CD4-positive, alpha-beta T cell (primary cell): ENCODE measurements at regions not wholly inside any gene's neighbourhood (a gene's known extent, or its start where the extent isn't known, plus 50 kb on each side); places are given as distances from the start of the nearest gene placed in this dataset.

Source experiments
- ATAC-seq: fragments of 200-7000 bp; cut with Tn5 transposase; one replicate; pipeline ENCODE4 v1.10.0; 2022; ENCODE audit warnings: mild to moderate bottlenecking; ENCODE audit not compliant: poor library complexity
- CTCF ChIA-PET: fragments of 350-600 bp; sonication (Branson Sonifier 250); formaldehyde crosslinking; loops from one replicate; lab custom pipeline; 2021; ENCODE audit warnings: antibody characterized with exemption, inconsistent platforms; lab: Charles Lee
- POLR2A ChIA-PET: fragments of 350-600 bp; sonication (Branson Sonifier 250); formaldehyde crosslinking; loops from one replicate; lab custom pipeline; 2021; ENCODE audit warnings: antibody characterized with exemption, inconsistent platforms; lab: Charles Lee
- DNase-seq, 14 experiments: peaks; one replicate each; pipeline ENCODE4 v3.0.0-alpha.2; 2013 to 2020; ENCODE audit warnings: mixed read lengths in 2 of 14
- H3K27ac ChIP-seq, 2 donors: one replicate each; pipeline versions ENCODE4 v1.5.1 to v1.7.0; 2013; ENCODE audit warnings: low read length in 2 of 2, low read depth in 1 of 2, mild to moderate bottlenecking in 1 of 2
- H3K27me3 ChIP-seq, 2 experiments: 1 replicate in 1 of 2; 2 replicates in 1 of 2; pipeline versions ENCODE4 v1.6.1 to v1.7.0; 2013; ENCODE audit warnings: low read length in 2 of 2, control low read depth in 1 of 2, mild to moderate bottlenecking in 1 of 2, moderate library complexity in 1 of 2; ENCODE audit not compliant: insufficient read depth in 2 of 2, control insufficient read depth in 1 of 2
- H3K36me3 ChIP-seq: one replicate; pipeline ENCODE4 v1.6.1; 2013; ENCODE audit warnings: low read length, control low read depth; ENCODE audit not compliant: insufficient read depth
- H3K4me1 ChIP-seq: one replicate; pipeline ENCODE4 v1.6.1; 2013; ENCODE audit warnings: low read length, control low read depth; ENCODE audit not compliant: insufficient read depth
- H3K4me3 ChIP-seq: one replicate; pipeline ENCODE4 v1.5.1; 2013; ENCODE audit warnings: mild to moderate bottlenecking, low read length, moderate library complexity
- H3K9me3 ChIP-seq, 2 experiments: 1 replicate in 1 of 2; 2 replicates in 1 of 2; pipeline versions ENCODE4 v1.6.1 to v1.7.0; 2013; ENCODE audit warnings: low read length in 2 of 2, mild to moderate bottlenecking in 2 of 2, control low read depth in 1 of 2, moderate library complexity in 1 of 2; ENCODE audit not compliant: control insufficient read depth in 1 of 2, insufficient read depth in 1 of 2
- H3K27ac Mint-ChIP-seq: one replicate; pipeline ENCODE4 v1.8.0; 2020; ENCODE audit warnings: mixed read lengths
- H3K27me3 Mint-ChIP-seq: one replicate; pipeline ENCODE4 v1.8.0; 2021; ENCODE audit warnings: mixed read lengths
- H3K36me3 Mint-ChIP-seq: one replicate; pipeline ENCODE4 v1.8.0; 2021; ENCODE audit warnings: low read depth, mixed read lengths
- H3K4me1 Mint-ChIP-seq: one replicate; pipeline ENCODE4 v1.8.0; 2021; ENCODE audit warnings: low read depth, mixed read lengths
- H3K4me3 Mint-ChIP-seq: one replicate; pipeline ENCODE4 v1.8.0; 2020; ENCODE audit warnings: mild to moderate bottlenecking, mixed read lengths
- H3K9me3 Mint-ChIP-seq: one replicate; pipeline ENCODE4 v1.8.0; 2020; ENCODE audit warnings: mixed read lengths
- CTCF ChIP-seq: fragments of 200-600 bp; IDR thresholded peaks from one replicate; pipeline ENCODE4 v1.8.0; 2022; ENCODE audit warnings: antibody characterized with exemption, mild to moderate bottlenecking
- intact Hi-C, 2 experiments: fragments of 100-400 bp; cut with DNase I in 1 of 2; cut with micrococcal nuclease in 1 of 2; formaldehyde crosslinking; loops; one replicate each; pipeline versions ENCODE4 v1.15.1 to v1.9.0; 2023 to 2025; cut with DNase I, micrococcal nuclease

GRCh38 chr2:71816815-71817214 lies 330.8 kb downstream of the CYP26B1 start:
- intact Hi-C loops = no loop called here
- no peak overlapping the region for H3K27ac Mint-ChIP-seq
- no peaks in the 10 kb centered on the region for H3K9me3 Mint-ChIP-seq
- H3K4me3 Mint-ChIP-seq = no peak overlapping the region
- no peak for TF ChIP-seq CTCF
- H3K36me3 Mint-ChIP-seq = no peaks in the 10 kb centered on the region
- H3K27me3 Mint-ChIP-seq = peaks cover 4% of the 10 kb centered on the region
- no peaks in the 10 kb centered on the region for H3K4me1 Mint-ChIP-seq
- Histone ChIP-seq H3K27ac (no peak overlapping the region), H3K4me3 (no peak overlapping the region), H3K4me1 (no peaks in the 10 kb centered on the region), H3K9me3 (peaks cover 0 to 3% of the 10 kb centered on the region in 2 experiments), H3K27me3 (no peaks in the 10 kb centered on the region), H3K36me3 (no peaks in the 10 kb centered on the region)
- no peak for ATAC-seq
- no peak for DNase-seq
- ChIA-PET POLR2A (no interaction called here), CTCF (no interaction called here)

- no peaks in the 10 kb centered on the region for H3K36me3 Mint-ChIP-seq
- no peaks in the 10 kb centered on the region for H3K4me1 Mint-ChIP-seq
- Histone ChIP-seq H3K27ac (no peak overlapping the region), H3K36me3 (no peaks in the 10 kb centered on the region), H3K9me3 (peaks cover 0 to 3% of the 10 kb centered on the region in 2 experiments), H3K4me1 (no peaks in the 10 kb centered on the region), H3K27me3 (no peaks in the 10 kb centered on the region), H3K4me3 (no peak overlapping the region)
- ChIA-PET POLR2A (no interaction called here), CTCF (no interaction called here)
- no peak overlapping the region for H3K27ac Mint-ChIP-seq
- no peak for DNase-seq
- intact Hi-C loops = no loop called here
- no peak for TF ChIP-seq CTCF
- ATAC-seq = no peak
- H3K4me3 Mint-ChIP-seq = no peak overlapping the region
- peaks cover 4% of the 10 kb centered on the region for H3K27me3 Mint-ChIP-seq
- H3K9me3 Mint-ChIP-seq = no peaks in the 10 kb centered on the region
These were observed 331.8 kb downstream of the CYP26B1 start for GRCh38 chr2:71815701-71816474.

- peaks cover 0 to 3% of the 10 kb centered on the region in 2 experiments for H3K9me3 ChIP-seq
- Mint-ChIP-seq H3K36me3 (no peaks in the 10 kb centered on the region), H3K4me3 (no peak overlapping the region), H3K4me1 (no peaks in the 10 kb centered on the region), H3K27me3 (peaks cover 4% of the 10 kb centered on the region), H3K9me3 (no peaks in the 10 kb centered on the region), H3K27ac (no peak overlapping the region)
- DNase-seq = no peak
- H3K27ac ChIP-seq = no peak overlapping the region
- intact Hi-C loops = no loop called here
- ChIA-PET POLR2A (no interaction called here), CTCF (no interaction called here)
- TF ChIP-seq CTCF = no peak
- H3K4me3 ChIP-seq = no peak overlapping the region
- no peaks in the 10 kb centered on the region for H3K36me3 ChIP-seq
- H3K27me3 ChIP-seq = no peaks in the 10 kb centered on the region
- no peaks in the 10 kb centered on the region for H3K4me1 ChIP-seq
- no peak for ATAC-seq
These were observed 332.8 kb downstream of the CYP26B1 start for GRCh38 chr2:71814885-71815284.
